ENCODE measurements at regions not wholly inside any gene's neighbourhood (a gene's known extent, or its start where the extent isn't known, plus 50 kb on each side); places are given as distances from the start of the nearest gene placed in this dataset.

DNA sequence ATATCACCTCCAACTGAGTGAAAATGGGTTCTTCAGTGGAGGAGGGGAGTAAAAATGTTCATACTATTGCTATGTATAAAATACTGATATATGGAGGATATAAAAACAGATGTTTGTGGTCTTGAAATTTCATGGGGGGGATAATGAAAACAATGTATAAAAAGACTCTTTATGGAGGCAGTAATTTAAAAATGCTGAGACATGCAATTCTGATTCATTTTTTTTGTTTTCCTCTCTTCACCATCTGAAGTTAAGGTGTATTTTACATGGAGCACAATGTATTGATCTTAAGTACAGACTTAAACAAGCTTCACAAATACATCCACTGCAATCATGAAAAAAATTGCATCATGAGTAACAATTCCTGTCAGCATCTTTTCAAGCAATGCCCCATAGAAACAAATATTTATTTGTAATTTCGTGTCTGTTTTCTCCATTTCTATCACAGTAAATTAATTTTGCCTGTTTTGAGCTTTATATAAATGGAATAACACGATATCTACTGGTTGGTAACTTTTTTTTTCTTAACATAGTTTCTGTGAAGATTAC is 393.2 kb upstream of the ZNF804A start:
- intact Hi-C loops (cut with DNase I): no loop called here
- DNase-seq (ENCODE audit: extremely low spot score): no peak
- WGBS: 68% methylated on average over 2 of the region's 2 CpGs
- H3K36me3 ChIP-seq: no peaks in the 10 kb centered on the region
- H3K4me3 ChIP-seq: no peak overlapping the region
- no peaks in the 10 kb centered on the region for H3K9me3 ChIP-seq
- TF ChIP-seq POLR2A (IDR thresholded peaks at IDR 0.05; ENCODE audit: low read depth): no peak
- TF ChIP-seq, protein P1, sequence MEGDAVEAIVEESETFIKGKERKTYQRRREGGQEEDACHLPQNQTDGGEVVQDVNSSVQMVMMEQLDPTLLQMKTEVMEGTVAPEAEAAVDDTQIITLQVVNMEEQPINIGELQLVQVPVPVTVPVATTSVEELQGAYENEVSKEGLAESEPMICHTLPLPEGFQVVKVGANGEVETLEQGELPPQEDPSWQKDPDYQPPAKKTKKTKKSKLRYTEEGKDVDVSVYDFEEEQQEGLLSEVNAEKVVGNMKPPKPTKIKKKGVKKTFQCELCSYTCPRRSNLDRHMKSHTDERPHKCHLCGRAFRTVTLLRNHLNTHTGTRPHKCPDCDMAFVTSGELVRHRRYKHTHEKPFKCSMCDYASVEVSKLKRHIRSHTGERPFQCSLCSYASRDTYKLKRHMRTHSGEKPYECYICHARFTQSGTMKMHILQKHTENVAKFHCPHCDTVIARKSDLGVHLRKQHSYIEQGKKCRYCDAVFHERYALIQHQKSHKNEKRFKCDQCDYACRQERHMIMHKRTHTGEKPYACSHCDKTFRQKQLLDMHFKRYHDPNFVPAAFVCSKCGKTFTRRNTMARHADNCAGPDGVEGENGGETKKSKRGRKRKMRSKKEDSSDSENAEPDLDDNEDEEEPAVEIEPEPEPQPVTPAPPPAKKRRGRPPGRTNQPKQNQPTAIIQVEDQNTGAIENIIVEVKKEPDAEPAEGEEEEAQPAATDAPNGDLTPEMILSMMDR (IDR thresholded peaks at IDR 0.05): no peak
- TF ChIP-seq POLR2AphosphoS5 (IDR thresholded peaks at IDR 0.05): no peak
- TF ChIP-seq EP300 (IDR thresholded peaks at IDR 0.05): no peak
- H3K27ac ChIP-seq (replicated peaks in 1 of 4): no peak overlapping the region
- H3K27me3 ChIP-seq: no peaks in the 10 kb centered on the region
- no peaks in the 10 kb centered on the region for H3K4me1 ChIP-seq

DNA sequence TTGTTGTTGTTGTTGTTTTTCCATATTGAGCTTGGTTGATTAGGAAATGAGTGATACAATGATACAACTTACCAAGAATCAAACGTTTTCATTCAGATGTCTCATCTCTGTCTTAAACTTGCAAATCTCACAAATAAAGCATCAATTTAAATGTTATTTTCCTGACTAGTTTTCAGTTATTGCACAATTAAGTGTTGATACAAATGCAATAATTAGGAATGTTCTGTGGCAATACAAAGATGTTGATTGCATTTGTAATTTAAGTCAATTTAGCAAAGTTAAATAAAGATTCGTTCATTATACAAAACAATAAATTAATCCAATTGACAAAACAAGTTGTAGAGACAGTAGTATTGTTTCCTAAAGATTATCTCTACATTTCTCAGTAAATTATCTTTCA is 392.3 kb upstream of the ZNF804A start:
- H3K36me3 ChIP-seq: no peaks in the 10 kb centered on the region
- no peaks in the 10 kb centered on the region for H3K4me1 ChIP-seq
- no peak for DNase-seq (ENCODE audit: extremely low spot score)
- TF ChIP-seq EP300 (IDR thresholded peaks at IDR 0.05): no peak
- no peak for TF ChIP-seq POLR2A (IDR thresholded peaks at IDR 0.05; ENCODE audit: low read depth)
- TF ChIP-seq, protein P1 (IDR thresholded peaks at IDR 0.05): no peak
- TF ChIP-seq POLR2AphosphoS5 (IDR thresholded peaks at IDR 0.05): no peak
- H3K27ac ChIP-seq (replicated peaks in 1 of 4): no peak overlapping the region
- H3K4me3 ChIP-seq: no peak overlapping the region
- no peaks in the 10 kb centered on the region for H3K27me3 ChIP-seq
- intact Hi-C loops (cut with DNase I): no loop called here
- no peaks in the 10 kb centered on the region for H3K9me3 ChIP-seq
- 77% methylated on average over 2 of the region's 2 CpGs for WGBS

DNA sequence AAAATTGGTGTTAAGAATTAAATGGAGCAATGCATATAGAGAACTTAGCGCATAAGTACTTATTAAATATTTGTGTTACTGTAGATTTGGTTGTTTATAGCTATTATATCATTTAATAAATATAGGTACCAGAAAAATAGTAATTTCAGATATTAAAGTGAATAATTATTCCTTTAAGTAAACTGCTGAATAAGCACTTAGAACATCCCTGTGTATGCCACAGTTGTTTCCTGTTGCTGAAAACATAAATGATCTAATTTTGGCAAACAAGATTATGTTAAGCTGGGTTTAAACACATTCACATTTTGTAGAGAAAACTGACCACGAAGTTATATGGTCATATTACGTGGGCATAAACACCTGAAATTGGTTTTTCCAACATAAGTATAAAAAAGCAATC is 388.0 kb upstream of the ZNF804A start:
- H3K4me1 ChIP-seq: no peaks in the 10 kb centered on the region
- no peak for DNase-seq (ENCODE audit: extremely low spot score)
- H3K27ac ChIP-seq (replicated peaks in 1 of 4): no peak overlapping the region
- 83% methylated on average over 3 of the region's 3 CpGs for WGBS
- no peaks in the 10 kb centered on the region for H3K27me3 ChIP-seq
- peaks cover 0 to 5% (median 0%) of the 10 kb centered on the region in 4 donors for H3K9me3 ChIP-seq
- no peaks in the 10 kb centered on the region for H3K36me3 ChIP-seq
- no peak overlapping the region for H3K4me3 ChIP-seq
- intact Hi-C loops (cut with DNase I): no loop called here
- TF ChIP-seq POLR2A (IDR thresholded peaks at IDR 0.05; ENCODE audit: low read depth) (no peak), EP300 (IDR thresholded peaks at IDR 0.05) (no peak), POLR2AphosphoS5 (IDR thresholded peaks at IDR 0.05) (no peak)
- TF ChIP-seq, protein P1 (IDR thresholded peaks at IDR 0.05): no peak

DNA sequence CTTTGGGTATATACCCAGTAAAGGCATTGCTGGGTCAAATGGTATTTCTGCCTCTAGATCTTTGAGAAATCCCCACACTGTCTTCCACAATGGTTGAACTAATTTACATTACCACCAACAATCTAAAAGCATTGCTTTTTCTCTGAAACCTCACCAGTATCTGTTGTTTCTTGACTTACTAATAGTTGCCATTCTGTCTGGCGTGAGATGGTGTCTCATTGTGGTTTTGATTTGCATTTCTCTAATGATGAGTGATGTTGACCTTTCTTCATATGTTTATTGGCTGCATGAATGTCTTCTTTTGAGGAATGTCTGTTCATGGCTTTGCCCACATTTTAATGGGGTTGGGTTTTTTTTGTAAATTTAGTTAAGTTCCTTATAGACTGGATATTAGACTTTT is 382.6 kb upstream of the ZNF804A start:
- Histone ChIP-seq H3K27ac (replicated peaks in 1 of 4) (no peak overlapping the region), H3K27me3 (no peaks in the 10 kb centered on the region), H3K4me1 (no peaks in the 10 kb centered on the region), H3K4me3 (no peak overlapping the region), H3K36me3 (no peaks in the 10 kb centered on the region), H3K9me3 (peaks cover 0 to 5% (median 0%) of the 10 kb centered on the region in 4 donors)
- no peak for DNase-seq (ENCODE audit: extremely low spot score)
- 82% methylated on average over 1 of the region's 1 CpG for WGBS
- TF ChIP-seq, protein P1 (IDR thresholded peaks at IDR 0.05): no peak
- TF ChIP-seq POLR2A (IDR thresholded peaks at IDR 0.05; ENCODE audit: low read depth): no peak
- TF ChIP-seq POLR2AphosphoS5 (IDR thresholded peaks at IDR 0.05): no peak
- TF ChIP-seq EP300 (IDR thresholded peaks at IDR 0.05): no peak
- intact Hi-C loops (cut with DNase I): no loop called here

DNA sequence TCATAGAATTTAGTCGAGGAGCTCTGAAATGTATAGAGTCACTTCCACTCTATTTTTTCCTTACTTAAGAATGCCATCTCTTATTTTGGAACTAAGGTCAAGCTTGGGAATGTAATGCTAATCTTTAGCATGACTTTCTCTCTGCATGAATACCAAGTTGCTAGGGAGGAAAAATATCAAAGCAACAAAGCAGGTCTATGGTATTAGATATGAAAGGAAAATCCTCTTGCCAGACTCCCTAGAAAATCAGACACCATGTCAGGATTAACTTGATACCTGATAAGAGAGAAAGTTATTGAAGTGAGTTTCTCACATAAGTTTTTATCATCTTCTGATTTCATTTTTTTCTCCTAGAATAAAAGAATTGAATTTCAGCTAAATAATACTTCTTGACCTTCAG is 341.7 kb upstream of the ZNF804A start:
- intact Hi-C loops (cut with DNase I): no loop called here
- Histone ChIP-seq H3K36me3 (no peaks in the 10 kb centered on the region), H3K4me3 (no peak overlapping the region), H3K27me3 (no peaks in the 10 kb centered on the region), H3K9me3 (no peaks in the 10 kb centered on the region), H3K27ac (replicated peaks in 1 of 4) (no peak overlapping the region), H3K4me1 (no peaks in the 10 kb centered on the region)
- 73% methylated on average over 1 of the region's 1 CpG for WGBS
- no peak for DNase-seq (ENCODE audit: extremely low spot score)
- TF ChIP-seq EP300 (IDR thresholded peaks at IDR 0.05) (no peak), POLR2A (IDR thresholded peaks at IDR 0.05; ENCODE audit: low read depth) (no peak), POLR2AphosphoS5 (IDR thresholded peaks at IDR 0.05) (no peak)
- TF ChIP-seq, protein P1 (IDR thresholded peaks at IDR 0.05): no peak

Measured in esophagus muscularis mucosa (tissue), 4 donors.